ENCODE measurements at regions not wholly inside any gene's neighbourhood (a gene's known extent, or its start where the extent isn't known, plus 50 kb on each side); places are given as distances from the start of the nearest gene placed in this dataset.

DNA sequence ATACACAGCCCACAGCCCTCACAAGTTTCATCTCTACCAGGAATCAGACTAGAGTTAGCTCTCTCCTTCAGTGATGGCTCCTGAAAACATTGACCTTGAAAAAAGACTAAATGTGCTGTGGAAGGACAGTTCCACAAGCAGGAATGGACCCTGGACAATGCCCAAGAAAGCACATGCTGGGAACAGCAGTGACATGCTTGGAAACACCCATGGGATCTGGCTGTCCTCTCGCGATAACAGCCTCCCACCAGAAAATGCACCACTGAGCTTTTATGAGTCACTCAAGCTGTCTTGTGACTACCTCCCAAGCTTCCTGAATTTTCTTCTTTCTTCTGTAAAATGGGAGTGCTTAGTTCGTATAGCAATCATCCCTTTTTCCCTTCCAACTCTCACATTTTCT, 269.2 kb downstream of the LRATD1 start:
- TF ChIP-seq, protein P1, sequence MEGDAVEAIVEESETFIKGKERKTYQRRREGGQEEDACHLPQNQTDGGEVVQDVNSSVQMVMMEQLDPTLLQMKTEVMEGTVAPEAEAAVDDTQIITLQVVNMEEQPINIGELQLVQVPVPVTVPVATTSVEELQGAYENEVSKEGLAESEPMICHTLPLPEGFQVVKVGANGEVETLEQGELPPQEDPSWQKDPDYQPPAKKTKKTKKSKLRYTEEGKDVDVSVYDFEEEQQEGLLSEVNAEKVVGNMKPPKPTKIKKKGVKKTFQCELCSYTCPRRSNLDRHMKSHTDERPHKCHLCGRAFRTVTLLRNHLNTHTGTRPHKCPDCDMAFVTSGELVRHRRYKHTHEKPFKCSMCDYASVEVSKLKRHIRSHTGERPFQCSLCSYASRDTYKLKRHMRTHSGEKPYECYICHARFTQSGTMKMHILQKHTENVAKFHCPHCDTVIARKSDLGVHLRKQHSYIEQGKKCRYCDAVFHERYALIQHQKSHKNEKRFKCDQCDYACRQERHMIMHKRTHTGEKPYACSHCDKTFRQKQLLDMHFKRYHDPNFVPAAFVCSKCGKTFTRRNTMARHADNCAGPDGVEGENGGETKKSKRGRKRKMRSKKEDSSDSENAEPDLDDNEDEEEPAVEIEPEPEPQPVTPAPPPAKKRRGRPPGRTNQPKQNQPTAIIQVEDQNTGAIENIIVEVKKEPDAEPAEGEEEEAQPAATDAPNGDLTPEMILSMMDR (IDR thresholded peaks at IDR 0.05) = no peak
- no peak for TF ChIP-seq POLR2A (IDR thresholded peaks at IDR 0.05)

Measured in ovary (tissue), 3 donors.